Activated CD8-positive, alpha-beta memory T cell treated with anti-CD3 and anti-CD28 coated beads, Interleukin-2, amount 50 U/mL, for 48 hours (primary cell): ENCODE measurements at regions not wholly inside any gene's neighbourhood (a gene's known extent, or its start where the extent isn't known, plus 50 kb on each side); places are given as distances from the start of the nearest gene placed in this dataset.

ENCODE experiments used
- DNase-seq: peaks from one replicate; pipeline ENCODE4 v3.0.0-alpha.2; 2020

DNA sequence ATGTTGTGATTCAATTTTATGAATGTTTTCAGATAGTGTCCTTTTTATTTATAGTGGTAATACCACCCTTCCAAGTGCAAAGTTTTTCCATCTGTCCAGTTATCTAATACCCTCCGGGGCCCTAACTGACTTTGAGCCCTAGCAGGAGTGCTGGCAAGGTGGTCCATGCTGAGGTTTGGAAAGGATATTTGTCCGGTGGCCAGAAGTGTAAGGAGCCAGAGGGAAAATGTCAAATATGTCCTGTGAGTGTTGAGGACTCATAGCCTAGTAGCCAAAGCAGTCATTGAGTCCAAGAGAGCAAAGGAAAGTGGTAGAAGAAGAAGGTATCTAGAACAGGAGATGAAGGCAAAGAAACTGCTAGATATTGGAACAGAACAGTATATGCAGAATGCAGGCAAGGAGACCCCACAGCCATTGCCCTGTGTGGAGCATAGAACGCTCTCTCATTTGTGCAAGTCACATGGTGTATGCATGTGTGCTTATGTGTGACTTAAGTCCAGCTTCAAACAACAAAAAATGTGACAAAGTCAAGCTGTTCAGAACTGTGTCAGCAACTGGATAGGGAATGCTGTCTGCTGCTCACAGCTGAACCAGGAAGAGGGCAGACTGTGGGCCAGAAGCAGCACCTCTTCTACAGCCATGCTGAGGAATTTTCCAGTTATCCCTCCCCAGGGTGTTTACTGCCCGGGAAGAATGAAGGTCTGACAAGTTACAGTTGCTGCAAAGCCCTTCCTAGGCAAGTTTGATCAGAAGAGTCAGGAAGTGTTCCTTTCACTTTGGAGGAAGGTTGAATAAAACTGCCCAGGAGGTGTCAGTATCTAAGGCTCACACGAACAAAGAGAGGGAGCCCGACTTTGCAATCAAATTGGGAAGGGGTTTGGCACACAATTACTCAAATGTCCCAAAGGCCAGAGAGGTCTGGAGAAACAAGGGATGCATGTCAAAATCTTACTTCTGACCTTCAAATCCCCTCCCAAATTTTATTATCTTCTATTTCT lies 463.3 kb upstream of the DMAC1 start:
- DNase-seq = no peak

DNA sequence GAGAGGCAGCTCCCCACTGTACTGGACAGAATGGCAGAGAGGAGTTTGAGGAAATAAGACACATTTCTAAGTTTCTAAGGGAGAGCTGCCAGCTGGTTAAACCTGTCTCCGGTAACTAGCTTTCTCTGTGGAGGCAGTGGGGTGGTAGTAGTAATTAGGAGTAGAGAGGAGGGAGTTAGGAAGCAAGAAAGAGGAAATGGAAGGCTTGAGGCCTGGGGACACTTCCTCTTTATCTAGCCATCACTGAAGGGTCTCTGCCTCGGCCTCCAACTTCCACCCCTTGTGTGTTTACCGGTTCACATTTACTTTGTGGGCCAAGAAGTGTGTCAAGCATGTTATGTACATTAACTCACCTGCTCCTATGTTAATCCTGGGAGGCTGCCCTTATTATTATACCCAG lies 462.2 kb upstream of the DMAC1 start:
- DNase-seq = no peak

DNA sequence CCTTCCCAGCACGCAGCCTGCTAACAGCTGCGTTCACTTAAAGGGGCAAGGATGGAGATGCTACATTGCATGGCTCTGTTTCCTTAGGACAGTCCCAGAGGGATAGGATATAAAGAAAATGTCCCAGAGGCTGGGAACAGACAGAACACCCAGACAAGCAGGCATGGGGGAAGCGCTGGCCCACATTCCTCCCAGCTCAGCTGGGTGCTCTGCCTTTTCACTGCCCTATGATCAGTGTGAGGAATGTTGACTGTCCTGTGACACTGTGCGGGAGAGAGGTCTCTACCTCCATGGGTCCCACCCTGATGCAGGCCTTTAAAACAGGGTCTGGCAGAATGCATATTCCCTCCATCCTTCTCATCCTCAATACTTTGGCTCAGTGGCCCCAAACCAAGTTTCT lies 459.4 kb upstream of the DMAC1 start:
- no peak for DNase-seq

DNA sequence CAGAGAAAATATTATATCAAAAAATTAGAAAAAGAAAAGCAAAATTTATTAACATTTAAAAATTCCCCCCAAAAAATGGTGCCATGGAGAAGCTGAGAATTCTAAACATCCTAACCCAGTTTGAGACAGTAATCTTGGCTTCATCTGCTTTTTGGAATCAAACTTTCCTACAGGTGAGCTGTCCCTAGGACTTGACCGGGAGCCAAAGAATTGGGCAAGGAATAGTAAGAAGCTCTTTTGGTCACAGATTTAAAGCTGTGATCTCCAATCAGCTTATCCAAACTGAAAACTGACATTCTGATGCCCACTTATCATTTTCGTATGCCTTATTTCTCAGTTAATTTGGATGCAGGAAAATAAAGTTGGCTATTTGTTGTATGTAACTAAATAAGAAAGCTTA lies 457.3 kb upstream of the DMAC1 start:
- DNase-seq = no peak

DNA sequence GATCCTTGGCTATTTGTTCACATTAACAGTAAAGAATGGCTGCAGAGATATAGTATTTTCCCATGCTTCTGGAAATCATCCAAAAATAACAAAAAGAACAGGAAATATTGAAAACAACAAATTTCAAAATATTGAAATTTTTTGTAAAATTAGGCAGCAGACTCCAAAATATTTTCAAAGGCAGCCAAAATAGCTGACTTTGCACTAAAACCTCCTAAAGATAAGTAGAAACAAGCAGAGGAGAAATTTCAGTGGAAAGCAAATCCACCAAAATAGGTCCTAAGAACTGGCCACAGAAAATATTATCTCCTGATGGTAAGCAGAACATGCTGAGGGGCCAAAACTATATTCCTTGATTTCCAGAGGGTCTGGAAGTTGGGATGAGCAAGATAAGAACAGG lies 456.3 kb upstream of the DMAC1 start:
- DNase-seq = no peak

DNA sequence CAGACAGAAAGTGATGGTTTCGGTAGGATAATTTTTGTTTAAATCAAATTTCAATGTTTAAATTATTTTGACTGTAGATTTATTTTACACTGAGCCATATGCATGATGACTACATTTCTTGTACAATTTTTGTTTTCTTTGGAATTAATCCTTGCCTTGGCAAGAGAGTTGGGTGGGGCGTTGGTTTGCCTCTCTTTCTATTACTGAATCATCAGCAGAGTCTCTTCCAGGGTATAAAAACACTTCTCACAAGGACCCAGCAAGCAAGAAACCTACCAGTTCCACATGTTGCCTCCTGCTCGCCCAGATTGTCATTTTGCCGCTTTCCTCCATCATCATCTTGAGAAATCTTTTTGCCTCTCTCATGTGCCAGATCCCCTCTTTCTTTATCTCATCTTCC lies 455.0 kb upstream of the DMAC1 start:
- no peak for DNase-seq

DNA sequence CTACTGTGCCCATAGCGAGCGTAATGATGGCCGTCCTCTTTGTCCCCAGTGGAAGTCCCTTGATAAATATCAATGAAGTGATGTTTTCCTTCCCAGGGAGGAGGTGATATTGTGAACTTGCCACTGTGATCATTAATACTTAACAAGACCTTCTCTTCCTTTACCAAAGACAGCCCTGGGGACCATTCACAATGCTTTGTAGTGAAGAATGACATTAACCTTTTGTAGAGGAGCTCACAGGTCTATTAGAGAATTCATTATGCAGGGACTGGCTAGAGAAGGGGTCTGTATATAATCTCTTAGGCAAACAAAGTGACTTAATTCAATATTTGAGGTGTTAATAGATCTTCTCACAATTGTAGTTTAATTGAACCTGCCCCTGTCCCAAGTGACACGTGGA lies 452.9 kb upstream of the DMAC1 start:
- no peak for DNase-seq

DNA sequence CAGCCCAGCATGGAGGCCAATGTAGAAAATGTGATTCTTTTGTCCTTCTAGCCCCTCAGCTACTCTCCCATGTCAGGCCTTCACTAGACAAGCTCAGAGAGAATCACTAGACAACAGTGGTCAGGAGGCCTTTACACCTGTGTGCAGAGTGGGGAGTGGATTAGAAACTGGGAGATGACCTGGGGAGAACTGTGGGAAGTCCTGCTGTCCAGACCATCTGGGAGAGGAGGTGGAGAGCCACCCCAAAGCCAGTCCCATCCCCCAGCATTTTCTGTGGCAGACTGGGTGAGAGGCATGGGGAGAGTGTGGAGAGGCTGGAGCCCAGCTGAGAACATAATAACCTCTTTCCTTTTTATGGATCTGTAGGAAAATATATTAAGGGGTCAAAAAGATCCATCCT lies 452.0 kb upstream of the DMAC1 start:
- DNase-seq = no peak

DNA sequence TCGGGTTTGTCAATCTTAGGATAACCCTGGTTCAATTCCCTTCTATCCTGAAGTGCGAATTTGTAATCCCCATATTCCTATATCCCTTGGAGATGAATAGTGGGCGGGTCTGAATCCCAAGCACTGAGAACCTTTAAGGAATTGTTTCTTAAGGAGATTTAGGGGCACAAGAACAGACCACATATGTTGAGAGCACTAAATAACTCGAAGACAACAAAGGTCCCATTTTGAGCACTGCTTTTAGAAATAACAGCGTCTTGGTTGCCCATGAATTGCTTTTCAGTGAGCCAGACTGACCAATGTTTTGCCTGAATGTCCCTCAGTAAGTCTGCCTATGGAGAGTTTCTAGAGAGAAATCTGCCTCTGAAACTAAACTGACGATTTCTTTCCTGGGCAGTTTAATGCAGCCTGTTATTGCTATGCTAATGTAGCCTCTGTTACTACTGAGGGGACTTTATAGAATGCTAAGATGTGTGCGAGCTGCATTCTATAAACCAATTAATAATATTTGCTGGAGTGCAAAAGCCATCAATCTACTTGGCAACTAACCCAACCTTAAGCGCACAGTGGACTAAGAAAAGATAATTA lies 445.0 kb upstream of the DMAC1 start:
- DNase-seq = no peak

DNA sequence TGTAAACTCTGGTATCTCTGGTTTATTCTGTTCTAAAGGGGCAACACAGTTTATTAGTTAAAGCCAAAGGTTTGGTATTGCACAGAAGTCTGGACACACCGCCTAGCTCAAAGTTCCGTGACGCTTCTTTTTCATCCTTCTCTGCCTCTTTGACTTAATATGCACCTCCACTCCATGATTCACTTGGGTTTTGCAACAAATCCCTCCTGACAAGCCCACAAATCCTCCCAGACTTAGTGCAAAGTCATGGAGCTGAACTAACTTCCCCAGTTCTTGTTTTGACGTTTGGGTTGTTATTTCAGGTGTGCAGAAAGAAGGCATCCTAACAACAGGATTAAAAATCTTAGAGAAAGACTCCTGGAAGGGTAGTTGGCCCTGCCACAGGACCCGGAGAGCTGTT lies 441.6 kb upstream of the DMAC1 start:
- no peak for DNase-seq

DNA sequence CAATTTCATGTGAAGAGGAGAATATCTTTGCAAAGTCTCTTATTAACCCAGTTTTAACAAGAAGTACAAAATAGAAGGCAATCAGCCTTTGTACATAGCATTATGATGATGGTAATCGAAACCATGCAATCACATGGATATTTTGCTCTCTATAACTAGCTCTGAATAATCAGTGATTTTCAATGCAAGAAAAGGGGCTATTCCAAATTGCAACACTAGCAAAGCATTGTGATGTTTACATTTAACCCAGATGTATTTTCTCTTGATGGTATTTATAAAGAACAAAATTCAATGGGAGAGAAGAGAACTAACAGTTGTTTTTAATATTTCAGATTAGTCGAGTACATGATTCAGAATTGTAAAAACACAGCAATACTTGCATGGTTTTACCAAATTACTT lies 437.5 kb upstream of the DMAC1 start:
- DNase-seq = no peak

DNA sequence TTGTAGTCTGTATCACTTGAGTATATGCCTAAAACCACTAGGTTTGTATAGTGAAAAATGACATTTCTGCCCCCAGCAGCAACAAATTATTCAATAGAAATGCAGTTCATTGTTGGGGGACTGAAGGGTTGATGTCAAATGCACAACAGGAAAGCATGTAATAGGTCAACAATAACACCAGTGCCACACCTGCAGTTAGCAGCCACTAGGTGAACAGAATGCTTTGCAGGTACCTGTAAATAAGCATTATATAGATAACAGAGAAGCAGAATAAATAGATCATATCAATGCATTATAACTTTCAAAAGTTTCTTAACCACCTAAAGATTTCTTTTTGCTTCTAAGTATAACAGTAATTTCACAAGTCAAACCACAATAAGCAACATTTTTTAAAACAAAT lies 435.9 kb upstream of the DMAC1 start:
- DNase-seq = no peak

DNA sequence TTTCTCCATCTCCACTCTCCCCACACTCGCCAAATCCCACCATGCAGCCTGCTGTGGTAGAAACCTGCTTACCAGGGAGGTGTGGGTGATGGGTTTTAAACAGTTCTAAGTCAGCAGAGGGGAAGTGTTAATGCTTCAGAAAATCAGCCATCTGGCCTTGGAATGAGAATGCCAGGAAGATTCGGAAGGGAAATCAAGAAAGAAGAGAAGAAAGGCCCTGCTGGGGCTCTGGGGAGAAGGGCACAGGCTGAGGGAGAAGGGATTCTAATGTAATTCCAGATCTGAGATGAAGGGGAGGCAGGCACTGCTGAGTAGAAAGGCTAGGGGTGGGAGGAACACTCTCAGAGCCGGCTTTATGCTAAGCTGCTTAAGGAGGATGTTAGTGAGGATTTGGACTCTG lies 434.7 kb upstream of the DMAC1 start:
- no peak for DNase-seq

DNA sequence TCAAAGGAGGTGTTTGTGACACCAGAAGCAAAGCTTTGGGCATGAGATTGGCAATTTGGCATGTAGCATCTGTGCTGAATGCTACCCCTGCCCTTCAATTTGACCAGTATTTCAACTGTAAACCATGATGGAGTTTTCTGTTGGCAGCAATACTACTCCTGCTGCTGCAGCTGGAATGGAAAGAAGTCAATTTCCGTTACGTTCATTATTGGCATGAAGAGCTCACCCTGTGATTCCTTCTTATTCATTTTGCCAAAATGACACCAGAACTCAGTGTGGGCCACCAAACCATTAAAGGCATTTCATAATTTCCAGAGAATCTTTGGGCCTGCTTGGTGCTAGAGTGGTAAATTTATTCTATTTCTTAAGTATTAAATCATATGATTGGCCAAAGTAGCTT lies 433.1 kb upstream of the DMAC1 start:
- no peak for DNase-seq

DNA sequence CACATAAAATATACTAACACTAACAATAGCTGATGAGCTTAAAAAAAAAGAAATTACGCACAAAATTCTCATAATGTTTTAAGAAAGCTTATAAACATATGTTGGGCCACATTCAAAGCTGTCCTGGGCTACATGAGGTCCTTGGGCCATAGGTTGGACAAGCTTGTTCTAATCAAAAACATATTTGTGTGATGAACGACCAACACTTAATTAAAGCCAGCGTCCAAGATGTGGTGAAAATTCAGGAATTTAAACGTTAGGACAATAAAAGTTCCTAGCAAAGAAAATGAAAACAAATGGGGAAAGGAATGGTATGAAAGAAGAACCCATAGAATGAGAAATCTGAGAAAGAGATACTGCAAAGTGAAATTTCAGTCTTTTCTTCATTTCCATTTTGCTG lies 429.6 kb upstream of the DMAC1 start:
- no peak for DNase-seq

DNA sequence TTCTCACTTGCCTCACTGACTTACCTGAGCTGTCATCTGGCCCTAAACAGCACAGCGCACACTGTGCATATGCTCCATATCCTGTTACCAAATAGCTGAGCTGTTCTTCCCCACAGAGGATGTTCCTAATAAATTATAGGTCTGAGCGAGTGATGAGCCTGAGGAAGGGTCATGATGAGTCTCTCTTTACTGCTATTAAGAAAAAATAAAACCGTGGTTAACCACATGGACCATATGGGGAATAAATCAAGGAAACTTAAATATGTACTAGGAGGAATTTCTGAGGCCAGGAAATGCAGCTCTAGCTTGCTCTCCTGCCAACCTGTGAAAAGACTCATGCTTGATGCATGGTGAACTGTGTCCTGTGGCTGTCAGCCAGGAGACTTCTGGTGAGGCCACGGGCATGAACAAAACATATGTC lies 424.8 kb upstream of the DMAC1 start:
- no peak for DNase-seq

DNA sequence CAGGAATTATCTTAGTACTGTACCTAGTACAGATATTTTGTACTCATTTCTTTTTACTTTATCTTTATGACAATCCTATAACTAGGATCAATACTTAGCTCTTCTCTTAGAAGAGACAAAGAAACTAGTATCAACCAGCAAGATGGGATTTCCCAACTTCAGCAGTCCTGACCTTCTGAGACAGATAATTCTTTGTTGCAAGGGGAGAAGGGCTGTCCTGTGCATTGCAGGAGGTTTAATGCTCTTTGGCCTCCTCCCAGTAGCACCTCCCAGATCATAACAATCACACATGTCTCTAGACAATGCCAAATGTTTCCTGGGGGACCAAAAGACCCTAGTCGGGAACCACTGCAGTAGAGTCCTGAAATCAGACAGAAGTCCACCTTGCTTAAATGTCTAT lies 424.3 kb upstream of the DMAC1 start:
- no peak for DNase-seq

DNA sequence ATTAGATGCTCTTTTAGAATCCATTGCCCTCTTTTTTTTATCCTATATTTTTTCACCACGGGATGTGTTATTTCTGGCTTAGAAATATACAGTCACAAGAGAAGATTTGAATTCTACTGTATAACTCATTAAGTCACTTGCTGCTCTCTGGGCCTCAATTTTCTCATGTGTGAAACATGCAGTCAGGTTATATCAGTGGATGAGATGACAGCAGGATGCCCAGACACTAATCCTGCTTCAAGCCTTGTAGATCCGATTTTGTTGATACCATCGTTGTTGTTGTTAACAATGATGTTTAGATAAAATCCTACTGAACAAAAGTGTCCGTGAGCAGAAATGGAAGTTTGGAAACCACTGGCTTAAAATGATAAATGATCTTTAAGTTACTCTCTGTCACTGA lies 421.9 kb upstream of the DMAC1 start:
- no peak for DNase-seq

DNA sequence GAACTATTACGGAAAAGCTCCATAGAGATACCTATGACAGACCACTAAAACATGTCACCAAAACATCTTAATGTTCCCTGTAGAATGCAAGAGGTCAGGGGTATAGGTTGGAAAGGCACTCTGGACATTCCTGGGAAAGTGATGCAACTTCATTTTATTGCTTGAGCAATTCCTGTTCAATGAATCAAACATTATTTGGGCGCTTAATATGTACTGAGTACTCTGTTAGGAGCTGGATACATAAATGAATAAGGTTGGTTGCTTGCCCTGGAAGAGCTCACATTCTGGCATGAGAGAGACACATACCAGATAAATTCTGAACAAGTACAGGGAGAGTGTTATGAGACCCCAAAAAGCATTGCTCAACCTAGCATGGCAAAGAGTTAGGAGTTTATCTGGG lies 408.9 kb upstream of the DMAC1 start:
- DNase-seq = no peak

DNA sequence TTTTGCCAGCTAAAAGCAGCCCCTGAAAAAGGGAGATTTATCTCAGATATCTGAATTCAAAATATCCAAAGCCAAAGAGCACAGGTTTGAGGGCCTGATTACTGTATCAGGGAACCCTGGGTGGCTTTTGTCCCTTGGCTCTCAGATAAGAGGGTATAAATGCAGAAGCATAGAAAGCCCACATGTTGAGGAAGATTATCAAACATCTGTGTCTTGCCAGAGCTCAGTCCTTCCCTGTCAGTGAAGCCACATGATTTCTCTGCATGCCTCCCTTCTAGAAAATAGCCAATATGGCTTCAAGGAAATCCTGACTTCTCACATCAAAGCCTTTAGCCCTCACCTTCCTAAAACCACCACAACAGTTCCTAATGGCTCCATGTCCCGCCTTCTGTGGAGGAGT lies 408.0 kb upstream of the DMAC1 start:
- no peak for DNase-seq

DNA sequence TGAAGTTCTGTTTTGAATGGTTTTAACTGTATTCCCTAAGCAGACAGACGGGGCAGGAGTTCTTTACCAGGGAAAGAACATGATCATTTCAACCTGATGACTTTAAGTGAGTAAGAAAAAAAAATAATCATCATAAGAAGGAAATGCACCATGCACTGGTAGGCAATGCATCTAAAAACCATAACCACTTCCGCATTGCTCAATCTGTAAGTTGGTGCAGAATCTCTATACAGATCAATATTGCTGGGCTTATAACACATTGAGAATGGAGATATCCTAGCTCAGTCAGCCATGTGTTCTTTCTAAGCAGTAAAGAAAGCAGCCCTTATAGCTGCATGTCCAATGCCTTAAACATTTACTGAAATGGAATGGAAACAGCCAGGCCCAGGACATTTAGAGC lies 407.1 kb upstream of the DMAC1 start:
- no peak for DNase-seq

DNA sequence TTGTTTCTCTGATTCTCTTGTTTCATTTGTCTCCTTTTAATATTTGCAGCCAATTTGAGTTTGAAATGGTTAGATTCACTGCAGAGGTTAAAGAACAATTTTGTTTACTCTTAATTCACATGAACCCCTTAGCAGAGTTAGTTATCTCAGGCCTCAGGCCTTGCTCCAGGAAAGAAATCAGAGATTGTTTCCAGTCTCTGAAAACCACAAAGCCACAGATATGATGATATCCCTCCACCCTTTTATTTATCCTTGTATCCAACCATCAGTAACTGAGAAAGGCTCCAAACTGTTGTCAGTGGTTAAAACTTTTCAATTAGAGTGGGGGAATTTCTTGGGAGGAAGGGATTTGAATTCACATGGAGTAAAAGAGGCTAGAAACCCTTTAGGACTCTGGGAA lies 406.0 kb upstream of the DMAC1 start:
- DNase-seq = no peak

DNA sequence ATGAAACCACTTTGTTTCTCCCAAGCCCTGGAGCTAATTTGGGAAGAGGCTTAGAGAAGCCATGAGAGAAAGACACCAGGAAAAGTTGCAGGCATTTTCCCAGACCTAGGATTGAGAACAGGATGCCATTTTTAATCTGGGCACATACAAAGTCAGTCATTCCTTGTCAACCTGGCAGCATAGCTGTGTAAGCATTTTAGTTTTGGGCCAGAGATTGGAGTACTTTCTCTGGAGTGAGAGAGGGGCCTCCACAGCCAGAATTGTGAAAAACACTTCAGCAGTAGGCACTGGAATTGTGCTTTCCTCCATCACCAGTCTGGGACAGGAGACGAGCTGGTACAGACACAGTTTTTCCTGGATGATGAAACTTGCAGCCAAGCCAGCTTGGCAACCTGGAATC lies 390.3 kb upstream of the DMAC1 start:
- DNase-seq = no peak

DNA sequence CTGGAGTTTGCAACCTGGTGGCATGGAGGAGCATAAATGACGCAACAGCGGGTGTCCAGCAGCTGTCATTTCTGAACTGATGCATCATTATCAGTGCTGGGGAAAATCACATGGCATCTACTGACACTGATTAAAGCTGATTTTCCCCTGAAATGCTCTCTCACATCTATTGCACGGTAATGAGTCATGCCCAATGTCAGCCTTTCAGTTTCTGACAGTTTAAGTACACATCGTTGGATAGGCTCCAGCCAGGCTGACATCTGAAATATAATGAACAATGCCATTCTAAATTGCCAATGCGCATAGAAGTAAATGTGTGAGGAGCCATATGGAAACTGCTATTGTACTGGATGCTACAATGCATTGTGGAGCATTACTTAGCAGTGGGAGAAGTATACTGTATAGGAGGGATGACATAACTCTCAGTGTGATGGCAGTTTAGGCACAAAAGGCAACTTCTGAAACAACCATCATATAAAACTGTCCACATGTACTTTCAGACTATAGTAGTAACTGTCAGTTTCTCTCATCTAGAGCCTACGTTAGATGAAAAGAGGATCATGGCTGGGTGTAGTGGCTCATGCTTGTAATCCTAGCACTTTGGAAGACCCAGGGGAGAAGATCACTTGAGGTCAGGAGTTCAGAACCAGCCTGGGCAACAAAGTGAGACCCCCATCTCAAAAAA lies 389.3 kb upstream of the DMAC1 start:
- DNase-seq = peak; percentile 56
